ENCODE measurements at regions not wholly inside any gene's neighbourhood (a gene's known extent, or its start where the extent isn't known, plus 50 kb on each side); places are given as distances from the start of the nearest gene placed in this dataset.

GRCh38 chr11:90446207-90446606 is 223.4 kb upstream of the CHORDC1 start:
- BruUV-seq (replicated peaks): no TSS peak
- Histone ChIP-seq H3K9me3 (ENCODE audit: low read depth, low read length, poor library complexity, severe bottlenecking) (no peaks in the 10 kb centered on the region), H3K27ac (ENCODE audit: low read depth, low read length, poor library complexity, severe bottlenecking) (no peak overlapping the region), H3K36me3 (ENCODE audit: insufficient read depth, low read length, poor library complexity, severe bottlenecking) (no peaks in the 10 kb centered on the region), H3K27me3 (replicated peaks; ENCODE audit: insufficient read depth, low read depth, low read length, poor library complexity) (no peaks in the 10 kb centered on the region), H3K4me1 (ENCODE audit: insufficient read depth, low read length, poor library complexity, severe bottlenecking) (no peaks in the 10 kb centered on the region), H3K4me3 (ENCODE audit: low read depth, low read length, poor library complexity, severe bottlenecking) (no peak overlapping the region)
- intact Hi-C loops (cut with micrococcal nuclease; ENCODE audit: unreplicated experiment): no loop called here
- ChIA-PET CTCF (no interaction called here), POLR2A (ENCODE audit: low non-redundant PET) (no interaction called here)
- no peak for DNase-seq (ENCODE audit: low spot score)
- no peak for TF ChIP-seq CTCF (conservative IDR thresholded peaks at IDR 0.05; ENCODE audit: low read depth, low read length)
- no peak for TF ChIP-seq EZH2 (IDR thresholded peaks at IDR 0.05; ENCODE audit: borderline replicate concordance, low read depth, low read length, poor library complexity, severe bottlenecking)

GRCh38 chr11:90438069-90438468 is 215.2 kb upstream of the CHORDC1 start:
- no peaks in the 10 kb centered on the region for H3K9me3 ChIP-seq (ENCODE audit: low read depth, low read length, poor library complexity, severe bottlenecking)
- no peak overlapping the region for H3K4me3 ChIP-seq (ENCODE audit: low read depth, low read length, poor library complexity, severe bottlenecking)
- no TSS peak for BruUV-seq (replicated peaks)
- no peaks in the 10 kb centered on the region for H3K4me1 ChIP-seq (ENCODE audit: insufficient read depth, low read length, poor library complexity, severe bottlenecking)
- no peak for DNase-seq (ENCODE audit: low spot score)
- ChIA-PET CTCF (no interaction called here), POLR2A (ENCODE audit: low non-redundant PET) (no interaction called here)
- no peaks in the 10 kb centered on the region for H3K36me3 ChIP-seq (ENCODE audit: insufficient read depth, low read length, poor library complexity, severe bottlenecking)
- TF ChIP-seq EZH2 (IDR thresholded peaks at IDR 0.05; ENCODE audit: borderline replicate concordance, low read depth, low read length, poor library complexity, severe bottlenecking): no peak
- TF ChIP-seq CTCF (conservative IDR thresholded peaks at IDR 0.05; ENCODE audit: low read depth, low read length): no peak
- H3K27ac ChIP-seq (ENCODE audit: low read depth, low read length, poor library complexity, severe bottlenecking): no peak overlapping the region
- intact Hi-C loops (cut with micrococcal nuclease; ENCODE audit: unreplicated experiment): no loop called here
- no peaks in the 10 kb centered on the region for H3K27me3 ChIP-seq (replicated peaks; ENCODE audit: insufficient read depth, low read depth, low read length, poor library complexity)

- ChIA-PET CTCF (no interaction called here), POLR2A (ENCODE audit: low non-redundant PET) (no interaction called here)
- H3K4me1 ChIP-seq (ENCODE audit: insufficient read depth, low read length, poor library complexity, severe bottlenecking): no peaks in the 10 kb centered on the region
- peak; percentile 58 for DNase-seq (ENCODE audit: low spot score)
- H3K27ac ChIP-seq (ENCODE audit: low read depth, low read length, poor library complexity, severe bottlenecking): no peak overlapping the region
- intact Hi-C loops (cut with micrococcal nuclease; ENCODE audit: unreplicated experiment): loop anchor here (2.0 kb wide), 1 partner anchor 146 kb away; no protein-coding TSS in a partner anchor
- TF ChIP-seq CTCF (conservative IDR thresholded peaks at IDR 0.05; ENCODE audit: low read depth, low read length): peak; percentile 65
- no peak for TF ChIP-seq EZH2 (IDR thresholded peaks at IDR 0.05; ENCODE audit: borderline replicate concordance, low read depth, low read length, poor library complexity, severe bottlenecking)
- no peaks in the 10 kb centered on the region for H3K36me3 ChIP-seq (ENCODE audit: insufficient read depth, low read length, poor library complexity, severe bottlenecking)
- no peaks in the 10 kb centered on the region for H3K9me3 ChIP-seq (ENCODE audit: low read depth, low read length, poor library complexity, severe bottlenecking)
- no peak overlapping the region for H3K4me3 ChIP-seq (ENCODE audit: low read depth, low read length, poor library complexity, severe bottlenecking)
- BruUV-seq (replicated peaks): no TSS peak
- no peaks in the 10 kb centered on the region for H3K27me3 ChIP-seq (replicated peaks; ENCODE audit: insufficient read depth, low read depth, low read length, poor library complexity)
These were observed 212.0 kb upstream of the CHORDC1 start for GRCh38 chr11:90434858-90435257.
